GM13977 (cell line): ENCODE measurements at regions not wholly inside any gene's neighbourhood (a gene's known extent, or its start where the extent isn't known, plus 50 kb on each side); places are given as distances from the start of the nearest gene placed in this dataset.

ENCODE experiments used
- DNase-seq: peaks from one replicate; pipeline ENCODE4 v3.0.0; 2012; ENCODE audit warnings: low spot score
- CTCF ChIP-seq: IDR thresholded peaks from 2 replicates; pipeline ENCODE4 v1.5.1; 2012; ENCODE audit warnings: mild to moderate bottlenecking, control low read depth; ENCODE audit not compliant: insufficient read depth; ENCODE audit errors: extremely low read depth, missing control alignments
- in situ Hi-C: fragments of 300-500 bp; cut with MboI; formaldehyde crosslinking; loops from one replicate; pipeline ENCODE4 v1.12.0; 2022; ENCODE audit warnings: low sequenced_read_pairs, low pct_unique_long_range_greater_than_20kb, mixed read lengths, inconsistent platforms; ENCODE audit not compliant: unreplicated experiment

GRCh38 chr5:63602971-63603370, 359.3 kb downstream of the HTR1A start:
- in situ Hi-C loops, result no loop called here
- TF ChIP-seq CTCF, result no peak
- no peak for DNase-seq

- no peak for TF ChIP-seq CTCF
- DNase-seq, result no peak
- in situ Hi-C loops, result no loop called here
These were observed 366.0 kb downstream of the HTR1A start for GRCh38 chr5:63596254-63596653.

- DNase-seq, result no peak
- in situ Hi-C loops, result no loop called here
- no peak for TF ChIP-seq CTCF
These were observed 388.9 kb downstream of the HTR1A start for GRCh38 chr5:63573380-63573779.

GRCh38 chr5:63572740-63573139, 389.5 kb downstream of the HTR1A start:
- in situ Hi-C loops, result no loop called here
- no peak for DNase-seq
- TF ChIP-seq CTCF, result no peak

GRCh38 chr5:63570752-63571151, 391.5 kb downstream of the HTR1A start:
- DNase-seq, result no peak
- in situ Hi-C loops, result no loop called here
- TF ChIP-seq CTCF, result no peak

- no peak for TF ChIP-seq CTCF
- in situ Hi-C loops, result no loop called here
- no peak for DNase-seq
These were observed 397.5 kb downstream of the HTR1A start for GRCh38 chr5:63564789-63565188.

GRCh38 chr5:63563008-63563917, 399.0 kb downstream of the HTR1A start:
- in situ Hi-C loops, result no loop called here
- no peak for TF ChIP-seq CTCF
- no peak for DNase-seq
